B cell (primary cell): ENCODE measurements at regions not wholly inside any gene's neighbourhood (a gene's known extent, or its start where the extent isn't known, plus 50 kb on each side); places are given as distances from the start of the nearest gene placed in this dataset.

Experiments
- ATAC-seq: fragments of 200-7000 bp; cut with Tn5 transposase; one replicate; pipeline ENCODE4 v1.10.0; 2021; ENCODE audit warnings: low read depth, mild to moderate bottlenecking, moderate number of reproducible peaks, moderate library complexity
- CTCF ChIA-PET: fragments of 350-600 bp; sonication (Branson Sonifier 250); formaldehyde crosslinking; loops from one replicate; lab custom pipeline; 2021; ENCODE audit warnings: antibody characterized with exemption, inconsistent platforms; lab: Charles Lee
- POLR2A ChIA-PET: fragments of 350-600 bp; sonication (Branson Sonifier 250); formaldehyde crosslinking; loops from one replicate; lab custom pipeline; 2021; ENCODE audit warnings: antibody characterized with exemption; lab: Charles Lee
- DNase-seq: peaks from one replicate; pipeline ENCODE4 v3.0.0; 2013
- H2AFZ ChIP-seq: 2 replicates; pipeline ENCODE4 v1.6.1; 2012; ENCODE audit warnings: mild to moderate bottlenecking, low read depth, low read length; ENCODE audit not compliant: insufficient read depth, poor library complexity, severe bottlenecking
- H3K27ac ChIP-seq, 2 donors: 1 replicate in 1 of 2; 2 replicates in 1 of 2; pipeline ENCODE4 v1.5.1; 2012 to 2013; ENCODE audit warnings: low read length in 2 of 2, mild to moderate bottlenecking in 2 of 2, moderate library complexity in 1 of 2
- H3K27me3 ChIP-seq, 4 experiments: fragments of 200-600 bp in 1 of 4; sonication (generic) in 1 of 4; replicated peaks in 1 of 4; 1 replicate in 2 of 4; 2 replicates in 2 of 4; pipeline versions ENCODE4 v1.6.1 to v1.7.0; 2013 to 2016; ENCODE audit warnings: low read length in 3 of 4, mild to moderate bottlenecking in 2 of 4, mixed read lengths in 1 of 4, moderate library complexity in 1 of 4; ENCODE audit not compliant: insufficient read depth in 4 of 4, control insufficient read depth in 3 of 4; ENCODE audit errors: control extremely low read depth in 1 of 4
- H3K36me3 ChIP-seq, 2 experiments: replicated peaks in 1 of 2; 1 replicate in 1 of 2; 2 replicates in 1 of 2; pipeline versions ENCODE4 v1.6.1 to v1.7.1; 2013; ENCODE audit warnings: low read length in 1 of 2; ENCODE audit not compliant: insufficient read depth in 2 of 2, control insufficient read depth in 1 of 2; ENCODE audit errors: control extremely low read depth in 1 of 2, extremely low read depth in 1 of 2
- H3K4me1 ChIP-seq, 2 donors: fragments of 200-600 bp in 1 of 2; sonication (generic) in 1 of 2; 1 replicate in 1 of 2; 2 replicates in 1 of 2; pipeline versions ENCODE4 v1.5.1 to v1.6.1; 2013 to 2017; ENCODE audit warnings: low read length in 2 of 2; ENCODE audit not compliant: control insufficient read depth in 2 of 2, insufficient read depth in 2 of 2
- H3K4me2 ChIP-seq: replicated peaks from 2 replicates; pipeline ENCODE3; 2012; ENCODE audit warnings: mild to moderate bottlenecking, low read depth, low read length; ENCODE audit not compliant: poor library complexity, severe bottlenecking
- H3K4me3 ChIP-seq, 5 experiments: fragments of 200-600 bp in 1 of 5; sonication (generic) in 1 of 5; 1 replicate in 3 of 5; 2 replicates in 2 of 5; pipeline versions ENCODE4 v1.5.1 to v1.7.0; 2011 to 2016; ENCODE audit warnings: low read length in 4 of 5, mild to moderate bottlenecking in 4 of 5, low read depth in 2 of 5, control low read depth in 1 of 5, moderate library complexity in 1 of 5; ENCODE audit not compliant: insufficient read depth in 1 of 5; ENCODE audit errors: control extremely low read depth in 1 of 5, extremely low read depth in 1 of 5
- H3K79me2 ChIP-seq: fragments of 200-600 bp; sonication (generic); one replicate; pipeline ENCODE4 v1.6.0; 2016; ENCODE audit warnings: low read length; ENCODE audit not compliant: control insufficient read depth, insufficient read depth
- H3K9ac ChIP-seq: fragments of 200-600 bp; sonication (generic); 2 replicates; pipeline ENCODE4 v1.6.1; 2017; ENCODE audit warnings: mild to moderate bottlenecking, low read length, moderate library complexity
- H3K9me3 ChIP-seq, 3 donors: one replicate each; pipeline versions ENCODE4 v1.6.1 to v1.7.1; 2013; ENCODE audit warnings: low read length in 2 of 3; ENCODE audit not compliant: control insufficient read depth in 2 of 3, insufficient read depth in 1 of 3; ENCODE audit errors: control extremely low read depth in 1 of 3
- H4K20me1 ChIP-seq: 2 replicates; pipeline ENCODE4 v1.6.0; 2012; ENCODE audit warnings: mild to moderate bottlenecking, low read length; ENCODE audit not compliant: insufficient read depth, control insufficient read depth, poor library complexity, severe bottlenecking
- H3K27ac Mint-ChIP-seq: one replicate; pipeline ENCODE4 v1.8.0; 2021; ENCODE audit warnings: mixed read lengths
- H3K27me3 Mint-ChIP-seq: one replicate; pipeline ENCODE4 v1.8.0; 2021; ENCODE audit warnings: mixed read lengths
- H3K4me1 Mint-ChIP-seq: one replicate; pipeline ENCODE4 v1.8.0; 2021; ENCODE audit warnings: mixed read lengths
- H3K4me3 Mint-ChIP-seq: one replicate; pipeline ENCODE4 v1.8.0; 2021; ENCODE audit warnings: mixed read lengths
- H3K9me3 Mint-ChIP-seq: one replicate; pipeline ENCODE4 v1.8.0; 2022; ENCODE audit warnings: mixed read lengths; ENCODE audit not compliant: insufficient read depth
- EZH2 ChIP-seq: IDR thresholded peaks from 2 replicates; pipeline ENCODE4 v1.6.1; 2012; ENCODE audit warnings: borderline replicate concordance, low read depth, mild to moderate bottlenecking, moderate library complexity, low read length; ENCODE audit not compliant: insufficient read depth, poor library complexity, severe bottlenecking
- WGBS: methylation state at CpG from one replicate; pipeline ENCODE4 v1.1.5; 2013; ENCODE audit warnings: missing lambda C conversion rate; ENCODE audit not compliant: insufficient coverage; 5-methylcytosine and 5-hydroxymethylcytosine counted together
- intact Hi-C: fragments of 100-400 bp; cut with micrococcal nuclease; formaldehyde crosslinking; loops from one replicate; pipeline ENCODE4 v1.10.0; 2022
- TF ChIP-seq, protein P1 (sequence below): fragments of 200-600 bp; IDR thresholded peaks from one replicate; pipeline ENCODE4 v1.8.0; 2022; ENCODE audit warnings: antibody characterized with exemption, mild to moderate bottlenecking

GRCh38 chr5:159480849-159481248, 150.6 kb upstream of the IL12B start:
- DNase-seq (no peak), ATAC-seq (no peak)
- WGBS: 100% methylated on average over 1 of the region's 2 CpGs
- H3K9me3 ChIP-seq: peaks cover 0 to 4% (median under 1%) of the 10 kb centered on the region in 3 donors
- peaks cover 6 to 7% of the 10 kb centered on the region in 2 donors for H3K4me1 ChIP-seq
- TF ChIP-seq, protein P1, sequence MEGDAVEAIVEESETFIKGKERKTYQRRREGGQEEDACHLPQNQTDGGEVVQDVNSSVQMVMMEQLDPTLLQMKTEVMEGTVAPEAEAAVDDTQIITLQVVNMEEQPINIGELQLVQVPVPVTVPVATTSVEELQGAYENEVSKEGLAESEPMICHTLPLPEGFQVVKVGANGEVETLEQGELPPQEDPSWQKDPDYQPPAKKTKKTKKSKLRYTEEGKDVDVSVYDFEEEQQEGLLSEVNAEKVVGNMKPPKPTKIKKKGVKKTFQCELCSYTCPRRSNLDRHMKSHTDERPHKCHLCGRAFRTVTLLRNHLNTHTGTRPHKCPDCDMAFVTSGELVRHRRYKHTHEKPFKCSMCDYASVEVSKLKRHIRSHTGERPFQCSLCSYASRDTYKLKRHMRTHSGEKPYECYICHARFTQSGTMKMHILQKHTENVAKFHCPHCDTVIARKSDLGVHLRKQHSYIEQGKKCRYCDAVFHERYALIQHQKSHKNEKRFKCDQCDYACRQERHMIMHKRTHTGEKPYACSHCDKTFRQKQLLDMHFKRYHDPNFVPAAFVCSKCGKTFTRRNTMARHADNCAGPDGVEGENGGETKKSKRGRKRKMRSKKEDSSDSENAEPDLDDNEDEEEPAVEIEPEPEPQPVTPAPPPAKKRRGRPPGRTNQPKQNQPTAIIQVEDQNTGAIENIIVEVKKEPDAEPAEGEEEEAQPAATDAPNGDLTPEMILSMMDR: no peak
- no peak for TF ChIP-seq EZH2
- no peaks in the 10 kb centered on the region for H3K27me3 Mint-ChIP-seq
- H3K4me3 Mint-ChIP-seq: no peak overlapping the region
- no peak overlapping the region for H3K4me2 ChIP-seq
- no peaks in the 10 kb centered on the region for H3K79me2 ChIP-seq
- H2AFZ ChIP-seq: no peak overlapping the region
- no peak overlapping the region for H3K4me3 ChIP-seq
- intact Hi-C loops: no loop called here
- CTCF ChIA-PET: no interaction called here
- no peak overlapping the region for H3K9ac ChIP-seq
- no peaks in the 10 kb centered on the region for H3K27me3 ChIP-seq
- peaks cover 2% of the 10 kb centered on the region for H3K9me3 Mint-ChIP-seq
- H3K27ac Mint-ChIP-seq: no peak overlapping the region
- H3K4me1 Mint-ChIP-seq: peaks cover 12% of the 10 kb centered on the region
- no peaks in the 10 kb centered on the region for H3K36me3 ChIP-seq
- H4K20me1 ChIP-seq: no peaks in the 10 kb centered on the region
- H3K27ac ChIP-seq: no peak overlapping the region
- POLR2A ChIA-PET: no interaction called here

DNA sequence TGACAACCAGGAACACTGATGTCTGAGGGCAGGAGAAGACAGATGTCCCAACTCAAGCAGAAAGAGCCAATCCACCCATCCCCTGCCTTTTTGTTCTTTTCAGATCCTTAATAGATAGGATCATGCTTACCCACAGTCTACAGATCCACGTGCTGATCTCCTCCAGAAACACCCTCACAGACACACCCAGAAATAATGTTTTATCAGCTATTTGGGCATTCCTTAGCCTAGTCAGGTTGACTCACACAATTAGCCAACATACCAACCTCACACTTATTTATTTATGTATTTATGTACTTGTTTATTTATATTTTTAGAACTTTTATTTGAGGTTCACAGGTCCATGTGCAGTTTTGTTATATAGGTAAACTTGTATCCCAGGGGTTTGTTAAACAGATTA, 151.5 kb upstream of the IL12B start:
- Mint-ChIP-seq H3K4me3 (no peak overlapping the region), H3K27ac (no peak overlapping the region), H3K27me3 (no peaks in the 10 kb centered on the region), H3K4me1 (peaks cover 12% of the 10 kb centered on the region), H3K9me3 (no peaks in the 10 kb centered on the region)
- Histone ChIP-seq H3K27ac (no peak overlapping the region), H3K36me3 (no peaks in the 10 kb centered on the region), H3K4me3 (no peak overlapping the region), H3K4me2 (no peak overlapping the region), H3K4me1 (peaks cover 6 to 7% of the 10 kb centered on the region in 2 donors), H3K79me2 (no peaks in the 10 kb centered on the region), H2AFZ (no peak overlapping the region), H3K9me3 (no peaks in the 10 kb centered on the region), H4K20me1 (no peaks in the 10 kb centered on the region), H3K9ac (no peak overlapping the region), H3K27me3 (no peaks in the 10 kb centered on the region)
- ChIA-PET POLR2A (no interaction called here), CTCF (no interaction called here)
- no peak for ATAC-seq
- no peak for DNase-seq
- TF ChIP-seq, protein P1: no peak
- TF ChIP-seq EZH2: no peak
- WGBS: no CpG with 5 or more reads among the region's 1 CpG
- intact Hi-C loops: no loop called here
